ENCODE measurements at regions not wholly inside any gene's neighbourhood (a gene's known extent, or its start where the extent isn't known, plus 50 kb on each side); places are given as distances from the start of the nearest gene placed in this dataset.
"Not testable (repeated sequence)": the region's sequence is repeated elsewhere in the genome, so short reads cannot be mapped to it uniquely, and the experiment has no call there.

GRCh38 chr2:105536175-105536574, 137.3 kb upstream of the FHL2 start:
- DNase-seq (ENCODE audit: low read depth in 2 of 2), result no peak

GRCh38 chr2:105529258-105529657, 130.4 kb upstream of the FHL2 start:
- DNase-seq (ENCODE audit: low read depth in 2 of 2), result not testable (repeated sequence)

- no peak for DNase-seq (ENCODE audit: low read depth in 2 of 2)
These were observed 127.4 kb upstream of the FHL2 start for GRCh38 chr2:105526000-105526925.

GRCh38 chr2:105525201-105525600, 126.3 kb upstream of the FHL2 start:
- no peak for DNase-seq (ENCODE audit: low read depth in 2 of 2)

GRCh38 chr2:105522645-105523044, 123.8 kb upstream of the FHL2 start:
- no peak for DNase-seq (ENCODE audit: low read depth in 2 of 2)

GRCh38 chr2:105521616-105522015, 122.8 kb upstream of the FHL2 start:
- DNase-seq (ENCODE audit: low read depth in 2 of 2), result no peak

- no peak for DNase-seq (ENCODE audit: low read depth in 2 of 2)
These were observed 122.3 kb upstream of the FHL2 start for GRCh38 chr2:105521176-105521575.

- no peak for DNase-seq (ENCODE audit: low read depth in 2 of 2)
These were observed 120.7 kb upstream of the FHL2 start for GRCh38 chr2:105519516-105519915.

- DNase-seq (ENCODE audit: low read depth in 2 of 2), result no peak
These were observed 120.0 kb upstream of the FHL2 start for GRCh38 chr2:105518897-105519296.

- DNase-seq (ENCODE audit: low read depth in 2 of 2), result no peak
These were observed 119.2 kb upstream of the FHL2 start for GRCh38 chr2:105517814-105518705.

- no peak for DNase-seq (ENCODE audit: low read depth in 2 of 2)
These were observed 116.9 kb upstream of the FHL2 start for GRCh38 chr2:105515581-105516415.

- no peak for DNase-seq (ENCODE audit: low read depth in 2 of 2)
These were observed 115.7 kb upstream of the FHL2 start for GRCh38 chr2:105514576-105514975.

GRCh38 chr2:105510761-105511528, 112.1 kb upstream of the FHL2 start:
- no peak for DNase-seq (ENCODE audit: low read depth in 2 of 2)

GRCh38 chr2:105509269-105510086, 110.6 kb upstream of the FHL2 start:
- DNase-seq (ENCODE audit: low read depth in 2 of 2), result no peak

GRCh38 chr2:105506860-105507259, 108.0 kb upstream of the FHL2 start:
- not testable (repeated sequence) for DNase-seq (ENCODE audit: low read depth in 2 of 2)

GRCh38 chr2:105504459-105504858, 105.6 kb upstream of the FHL2 start:
- no peak for DNase-seq (ENCODE audit: low read depth in 2 of 2)

- no peak for DNase-seq (ENCODE audit: low read depth in 2 of 2)
These were observed 103.9 kb upstream of the FHL2 start for GRCh38 chr2:105502625-105503334.

- DNase-seq (ENCODE audit: low read depth in 2 of 2), result no peak
These were observed 99.5 kb upstream of the FHL2 start for GRCh38 chr2:105498281-105498846.

GRCh38 chr2:105497094-105497493, 98.2 kb upstream of the FHL2 start:
- no peak for DNase-seq (ENCODE audit: low read depth in 2 of 2)
